ENCODE measurements at regions not wholly inside any gene's neighbourhood (a gene's known extent, or its start where the extent isn't known, plus 50 kb on each side); places are given as distances from the start of the nearest gene placed in this dataset.

DNA sequence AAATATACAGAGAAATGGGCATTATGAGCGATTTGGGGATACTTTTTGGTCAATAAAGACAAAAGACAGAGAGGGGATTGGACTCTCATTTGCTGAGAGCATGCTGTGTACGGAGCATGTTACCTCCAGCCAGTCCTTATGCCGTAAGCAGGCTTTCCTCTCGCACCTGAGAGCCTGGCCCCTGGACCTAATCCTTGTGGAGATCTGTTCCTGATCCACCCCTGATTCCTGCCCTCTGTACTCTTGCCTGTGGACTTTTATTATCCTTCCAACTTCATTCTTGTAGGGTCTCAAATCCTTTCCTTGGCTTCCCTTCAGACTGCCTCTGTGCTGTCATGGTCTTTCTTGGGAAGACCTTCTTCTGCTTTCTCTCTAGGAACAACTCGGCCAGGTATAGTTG lies 803.1 kb upstream of the RAB6C start:
- no peak for DNase-seq (ENCODE audit: low read depth)
- no peak overlapping the region for H3K4me3 ChIP-seq (ENCODE audit: low read length)
- TF ChIP-seq, protein P1, sequence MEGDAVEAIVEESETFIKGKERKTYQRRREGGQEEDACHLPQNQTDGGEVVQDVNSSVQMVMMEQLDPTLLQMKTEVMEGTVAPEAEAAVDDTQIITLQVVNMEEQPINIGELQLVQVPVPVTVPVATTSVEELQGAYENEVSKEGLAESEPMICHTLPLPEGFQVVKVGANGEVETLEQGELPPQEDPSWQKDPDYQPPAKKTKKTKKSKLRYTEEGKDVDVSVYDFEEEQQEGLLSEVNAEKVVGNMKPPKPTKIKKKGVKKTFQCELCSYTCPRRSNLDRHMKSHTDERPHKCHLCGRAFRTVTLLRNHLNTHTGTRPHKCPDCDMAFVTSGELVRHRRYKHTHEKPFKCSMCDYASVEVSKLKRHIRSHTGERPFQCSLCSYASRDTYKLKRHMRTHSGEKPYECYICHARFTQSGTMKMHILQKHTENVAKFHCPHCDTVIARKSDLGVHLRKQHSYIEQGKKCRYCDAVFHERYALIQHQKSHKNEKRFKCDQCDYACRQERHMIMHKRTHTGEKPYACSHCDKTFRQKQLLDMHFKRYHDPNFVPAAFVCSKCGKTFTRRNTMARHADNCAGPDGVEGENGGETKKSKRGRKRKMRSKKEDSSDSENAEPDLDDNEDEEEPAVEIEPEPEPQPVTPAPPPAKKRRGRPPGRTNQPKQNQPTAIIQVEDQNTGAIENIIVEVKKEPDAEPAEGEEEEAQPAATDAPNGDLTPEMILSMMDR (conservative IDR thresholded peaks at IDR 0.05; ENCODE audit: low read depth, low read length), result no peak

DNA sequence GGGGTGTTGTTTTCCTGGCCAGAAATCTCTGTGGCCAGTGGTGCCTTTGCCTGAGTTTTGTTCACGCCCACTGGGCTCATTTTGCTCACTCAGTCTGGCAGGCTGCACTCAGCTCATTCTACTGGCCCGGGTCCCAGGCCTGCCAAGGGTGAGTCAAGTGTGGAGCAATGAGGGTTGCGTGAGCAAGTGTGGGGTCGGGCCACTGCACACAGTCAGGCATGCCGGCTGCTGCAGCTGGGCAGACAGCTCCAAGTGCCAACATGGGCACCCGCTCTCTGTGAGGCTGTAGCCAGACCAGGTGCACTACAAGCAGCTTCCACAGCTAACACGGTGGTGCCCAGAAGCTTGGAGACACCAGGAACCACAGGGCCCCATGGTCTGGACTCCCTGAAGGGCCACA lies 801.1 kb upstream of the RAB6C start:
- H3K4me3 ChIP-seq (ENCODE audit: low read length), result no peak overlapping the region
- DNase-seq (ENCODE audit: low read depth), result no peak
- TF ChIP-seq, protein P1 (conservative IDR thresholded peaks at IDR 0.05; ENCODE audit: low read depth, low read length), result no peak

DNA sequence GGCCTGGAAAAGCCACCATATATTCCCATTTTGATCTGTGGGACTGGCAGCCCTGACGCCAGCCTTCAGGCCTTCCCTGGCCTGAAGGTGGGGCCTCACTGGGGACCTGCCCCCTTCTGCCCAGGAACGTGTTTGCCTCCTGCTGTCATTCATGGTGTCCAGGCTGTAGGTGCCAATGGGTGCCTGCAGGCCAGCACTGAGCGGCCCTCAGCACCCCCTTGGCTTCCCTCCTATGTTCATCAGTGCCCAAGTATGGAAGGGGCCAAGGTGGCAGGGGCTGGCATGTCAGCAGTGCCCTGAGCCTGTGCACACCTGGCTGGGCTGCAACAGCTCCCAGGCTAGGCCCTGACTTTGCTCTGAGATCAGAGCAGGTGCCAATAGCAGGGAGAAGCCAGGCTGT lies 800.3 kb upstream of the RAB6C start:
- DNase-seq (ENCODE audit: low read depth), result no peak
- TF ChIP-seq, protein P1 (conservative IDR thresholded peaks at IDR 0.05; ENCODE audit: low read depth, low read length), result no peak
- H3K4me3 ChIP-seq (ENCODE audit: low read length), result no peak overlapping the region

DNA sequence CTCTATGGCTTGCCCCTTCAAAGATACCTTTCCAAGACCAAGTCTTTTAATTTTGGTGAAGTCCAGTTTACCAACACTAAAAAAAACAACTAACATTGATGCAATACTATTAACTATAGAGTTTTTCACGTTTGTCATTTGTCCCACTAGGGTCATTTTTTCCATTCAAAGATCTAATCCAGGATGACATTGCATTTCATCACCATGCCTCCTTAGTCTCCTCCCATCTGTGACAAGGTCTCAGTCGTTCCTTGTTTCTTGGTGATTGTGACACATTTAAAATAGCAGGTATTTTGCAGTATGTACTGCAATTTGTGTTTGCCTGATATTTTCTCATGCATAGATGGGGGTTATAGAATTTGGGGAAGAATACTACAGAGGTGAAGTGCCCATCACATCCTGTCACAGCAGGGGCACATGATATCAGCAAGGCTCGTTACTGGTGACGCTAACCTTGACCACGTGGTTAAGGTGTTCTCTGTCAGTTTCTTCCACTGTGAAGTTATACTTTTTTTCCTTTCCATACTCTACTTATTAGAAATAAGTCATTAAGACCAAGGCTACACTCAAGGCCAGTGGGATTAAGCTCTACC lies 799.2 kb upstream of the RAB6C start:
- no peak for DNase-seq (ENCODE audit: low read depth)
- no peak overlapping the region for H3K4me3 ChIP-seq (ENCODE audit: low read length)
- TF ChIP-seq, protein P1 (conservative IDR thresholded peaks at IDR 0.05; ENCODE audit: low read depth, low read length), result no peak

DNA sequence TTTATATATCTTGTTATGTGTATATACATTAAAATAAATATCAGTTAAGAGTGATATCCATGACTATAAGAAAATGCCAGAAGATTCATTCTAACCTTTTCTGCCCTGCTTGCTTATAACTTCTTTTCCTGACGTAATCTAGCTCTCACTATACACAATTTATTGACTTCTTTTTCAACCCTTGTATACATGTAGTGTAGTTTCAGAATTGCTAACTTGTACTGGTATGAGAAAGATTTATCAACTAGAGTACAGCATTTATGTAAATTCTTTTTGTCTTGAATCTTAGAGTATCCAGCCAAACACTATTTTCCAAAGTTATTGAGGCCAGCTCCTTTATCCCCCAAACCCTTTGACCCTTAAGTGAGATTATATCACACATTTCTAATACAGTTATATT lies 798.0 kb upstream of the RAB6C start:
- no peak overlapping the region for H3K4me3 ChIP-seq (ENCODE audit: low read length)
- no peak for DNase-seq (ENCODE audit: low read depth)
- TF ChIP-seq, protein P1 (conservative IDR thresholded peaks at IDR 0.05; ENCODE audit: low read depth, low read length), result no peak

DNA sequence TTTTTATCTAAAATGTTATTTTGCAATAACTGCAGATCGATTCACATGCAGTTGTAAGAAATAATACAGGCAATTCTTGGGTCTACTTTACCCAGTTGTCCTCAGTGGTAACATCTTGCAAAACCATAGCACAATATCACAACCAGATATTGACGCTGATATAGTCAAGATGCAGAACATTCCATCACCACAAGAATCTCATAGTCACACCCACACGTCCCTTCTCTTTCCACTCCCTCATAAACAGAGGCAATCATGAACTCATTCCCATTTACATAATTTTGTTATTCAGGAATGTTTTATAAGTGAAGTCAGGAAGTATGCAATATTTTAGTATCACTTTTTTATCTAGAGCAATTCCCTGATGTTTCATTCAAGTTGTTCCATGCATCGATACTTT lies 797.5 kb upstream of the RAB6C start:
- TF ChIP-seq, protein P1 (conservative IDR thresholded peaks at IDR 0.05; ENCODE audit: low read depth, low read length), result no peak
- H3K4me3 ChIP-seq (ENCODE audit: low read length), result no peak overlapping the region
- no peak for DNase-seq (ENCODE audit: low read depth)

DNA sequence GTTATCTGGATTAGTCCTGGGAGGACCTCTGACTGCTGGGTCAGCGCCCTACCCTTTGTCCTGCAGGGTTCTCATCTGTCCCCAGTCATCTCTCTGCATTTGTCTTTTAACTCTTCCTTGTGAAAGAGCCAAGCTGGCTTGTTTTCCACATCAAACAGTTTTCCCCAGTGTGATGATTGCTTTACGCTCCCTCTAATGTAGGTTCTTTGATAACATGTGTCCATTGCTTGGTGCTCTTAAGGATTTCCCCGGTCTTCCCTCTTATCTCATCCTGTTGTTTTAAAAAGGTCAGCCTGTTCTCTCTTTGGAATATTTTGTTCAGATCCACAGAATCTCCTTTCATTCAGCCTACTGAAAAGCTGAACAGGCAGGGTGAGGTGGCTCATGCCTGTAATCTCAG lies 792.1 kb upstream of the RAB6C start:
- H3K4me3 ChIP-seq (ENCODE audit: low read length), result no peak overlapping the region
- no peak for DNase-seq (ENCODE audit: low read depth)
- TF ChIP-seq, protein P1 (conservative IDR thresholded peaks at IDR 0.05; ENCODE audit: low read depth, low read length), result no peak

All from retinal pigment epithelial cell (primary cell).